HG03060 (cell line): ENCODE measurements at regions not wholly inside any gene's neighbourhood (a gene's known extent, or its start where the extent isn't known, plus 50 kb on each side); places are given as distances from the start of the nearest gene placed in this dataset.

Experiments
- ATAC-seq: cut with Tn5 transposase; IDR thresholded peaks from one replicate; pipeline ENCODE4 v1.9.1; 2021; ENCODE audit warnings: low read depth, moderate number of reproducible peaks; ENCODE audit not compliant: unreplicated experiment

GRCh38 chr11:79691445-79691844 is 250.6 kb upstream of the TENM4 start:
- no peak for ATAC-seq

- no peak for ATAC-seq
Measured at GRCh38 chr11:79686703-79687419, 246.0 kb upstream of the TENM4 start.

DNA sequence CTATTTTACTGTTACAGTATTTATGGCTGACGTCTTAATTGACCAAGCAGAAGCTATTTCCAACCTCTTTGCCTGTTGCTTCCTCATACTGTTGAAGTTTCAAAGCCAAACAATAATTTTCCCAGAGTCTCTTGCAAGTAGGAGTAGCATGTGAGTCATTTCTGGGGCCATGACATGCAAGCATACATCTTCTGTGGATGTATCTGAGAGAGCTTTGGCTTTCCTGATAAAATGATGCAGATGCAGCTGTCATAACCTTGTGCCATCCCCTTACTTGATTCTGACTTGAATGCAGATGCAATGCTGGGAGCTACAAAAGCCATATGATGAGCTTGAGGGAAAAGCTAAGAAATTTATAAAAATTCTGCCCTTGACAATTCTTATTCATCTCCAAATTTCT is 243.1 kb upstream of the TENM4 start:
- no peak for ATAC-seq

DNA sequence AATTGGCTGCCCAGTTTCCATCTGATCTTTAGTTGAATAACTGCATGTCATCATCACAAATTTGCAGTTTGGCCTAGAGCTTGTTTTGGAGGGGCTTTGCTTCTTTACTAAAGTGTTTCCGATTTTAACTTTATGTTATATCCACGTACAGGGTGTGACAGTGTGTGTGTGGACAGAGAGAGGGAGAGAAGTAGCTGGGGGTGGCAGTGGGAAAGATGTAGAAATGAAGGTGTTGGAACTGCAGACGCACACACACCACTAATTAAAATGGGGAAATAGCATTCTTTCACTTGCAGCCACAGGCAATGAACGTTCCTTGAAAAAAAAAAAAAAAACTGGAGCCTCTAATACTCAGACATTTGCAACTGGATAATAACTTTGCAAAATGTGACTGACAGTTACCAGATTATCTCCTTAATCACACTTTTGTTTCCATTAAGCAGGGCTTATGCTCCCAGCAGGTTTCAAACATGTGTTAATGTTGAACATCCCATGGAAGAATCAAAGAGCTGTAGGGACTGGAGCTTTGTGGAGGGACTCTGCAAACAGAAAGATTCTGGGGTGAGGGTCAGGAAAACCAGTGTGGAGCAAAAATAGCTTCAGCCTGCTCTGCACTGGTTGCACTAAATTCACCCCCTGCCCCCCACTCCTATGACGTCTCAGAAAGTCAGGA is 238.1 kb upstream of the TENM4 start:
- no peak for ATAC-seq

DNA sequence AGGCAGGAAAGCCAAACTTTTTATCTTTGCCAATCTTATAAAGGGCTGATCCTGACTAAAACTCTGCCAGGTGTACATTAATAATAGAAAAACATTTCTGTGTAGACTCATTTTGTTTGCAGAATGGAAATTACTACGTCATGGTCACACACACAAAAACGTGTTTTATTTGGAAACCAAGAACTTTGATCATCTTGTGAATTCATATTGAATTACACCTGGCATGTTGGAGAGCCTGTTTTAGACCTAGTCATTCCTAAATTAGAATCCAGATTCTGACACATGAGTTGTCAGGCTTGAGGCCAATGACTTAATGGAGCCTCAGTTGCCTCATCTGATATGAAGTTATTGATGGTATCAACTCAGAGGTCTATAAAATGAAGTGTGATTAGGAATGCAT is 235.6 kb upstream of the TENM4 start:
- ATAC-seq = no peak

GRCh38 chr11:79675081-79675480 is 234.3 kb upstream of the TENM4 start:
- no peak for ATAC-seq

DNA sequence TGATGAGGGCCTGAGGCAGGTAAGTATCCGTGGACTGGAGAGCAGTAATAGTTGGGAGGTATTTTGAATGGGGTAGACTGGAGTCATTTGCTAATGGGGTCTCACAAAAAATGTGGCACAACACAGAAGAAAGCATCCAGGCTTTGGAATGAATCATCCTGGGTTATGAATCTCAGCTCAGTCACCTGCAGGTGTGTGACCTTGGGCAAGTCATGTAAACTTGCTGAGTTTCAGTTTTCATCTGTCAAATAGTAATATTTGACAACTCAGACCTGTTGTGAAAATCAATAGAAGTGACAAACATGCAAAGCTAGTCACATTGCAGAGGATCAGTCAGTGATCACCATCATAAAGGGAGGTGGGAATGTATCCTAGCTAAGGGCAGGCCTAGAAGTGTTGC is 232.0 kb upstream of the TENM4 start:
- ATAC-seq = no peak

GRCh38 chr11:79671401-79671800 is 230.6 kb upstream of the TENM4 start:
- no peak for ATAC-seq

DNA sequence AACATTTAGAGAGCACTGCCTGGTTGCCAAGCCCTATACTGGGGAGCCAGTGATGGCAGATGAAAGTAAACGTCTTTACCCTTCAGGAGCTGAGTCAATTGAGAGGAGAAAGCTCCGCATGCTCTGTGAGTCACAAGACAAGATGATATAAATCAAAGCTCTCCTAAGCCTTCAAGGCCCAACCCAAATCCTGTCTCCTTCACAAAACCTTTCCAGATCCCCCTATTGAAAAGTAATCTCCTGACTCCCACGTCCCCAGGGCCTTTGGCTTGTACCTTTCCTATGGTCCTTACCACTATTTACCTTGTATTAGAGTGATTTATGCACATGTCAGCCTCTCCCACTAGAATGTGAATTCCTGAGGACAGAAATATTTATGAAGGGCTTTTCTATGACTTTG is 230.1 kb upstream of the TENM4 start:
- no peak for ATAC-seq

- no peak for ATAC-seq
Measured at GRCh38 chr11:79668575-79668974, 227.7 kb upstream of the TENM4 start.

- ATAC-seq = no peak
Measured at GRCh38 chr11:79667380-79667779, 226.6 kb upstream of the TENM4 start.

DNA sequence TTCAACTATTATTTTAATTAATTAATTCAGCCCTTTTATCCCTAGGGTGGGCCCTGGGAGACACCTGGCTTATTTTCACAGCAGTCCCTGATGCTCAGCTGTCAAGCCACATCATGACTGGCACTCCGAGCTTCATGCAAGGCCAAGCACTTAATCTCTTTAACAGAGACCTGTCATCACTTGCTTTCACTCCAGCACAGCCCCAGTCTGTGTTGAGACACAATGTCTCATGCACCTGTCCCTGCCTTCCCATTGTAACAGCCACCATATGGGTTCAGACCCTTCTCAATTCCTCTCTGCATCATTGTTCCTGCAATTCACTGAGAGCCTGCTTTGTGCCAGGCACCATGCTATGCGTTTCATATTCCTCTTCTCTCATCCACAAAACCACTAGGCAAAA is 222.2 kb upstream of the TENM4 start:
- no peak for ATAC-seq

DNA sequence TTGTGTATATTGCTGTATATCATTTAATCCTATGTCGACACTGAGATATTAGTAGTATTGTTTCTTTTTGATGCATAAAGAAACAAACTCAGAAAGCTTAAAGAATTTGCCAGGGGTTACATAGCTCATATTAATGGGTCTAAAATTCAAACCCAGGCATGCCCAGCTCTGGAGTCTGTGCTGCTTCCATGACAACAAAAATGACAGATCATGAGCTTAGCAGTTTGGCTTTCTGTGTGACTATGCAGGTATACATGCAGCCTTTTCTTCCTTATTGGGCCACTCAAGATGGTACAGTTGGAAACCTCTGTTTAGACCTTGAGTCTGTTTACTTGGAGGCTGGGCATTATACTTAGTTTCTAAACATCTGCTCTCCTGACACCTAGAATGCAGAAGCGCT is 220.5 kb upstream of the TENM4 start:
- no peak for ATAC-seq

- ATAC-seq = no peak
Measured at GRCh38 chr11:79648766-79649520, 208.1 kb upstream of the TENM4 start.

DNA sequence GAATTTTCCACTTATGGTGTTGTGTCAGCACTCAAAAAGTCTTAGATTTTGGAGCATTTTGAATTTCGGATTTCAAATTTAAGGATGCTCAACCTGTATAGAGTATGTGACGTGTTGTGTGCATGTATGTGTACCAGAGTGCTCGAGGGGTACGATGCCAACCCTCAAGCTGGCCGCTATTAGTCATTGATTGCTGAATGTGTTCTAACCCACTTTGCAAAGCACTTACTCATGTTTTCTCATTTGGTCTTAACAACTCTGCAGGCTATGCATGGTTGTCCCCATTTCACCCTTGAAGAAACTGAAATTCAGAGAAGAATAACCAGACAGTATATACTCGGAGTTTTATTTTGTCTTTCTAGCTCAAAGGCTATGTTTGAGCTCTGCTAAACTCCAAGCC is 196.4 kb upstream of the TENM4 start:
- no peak for ATAC-seq

DNA sequence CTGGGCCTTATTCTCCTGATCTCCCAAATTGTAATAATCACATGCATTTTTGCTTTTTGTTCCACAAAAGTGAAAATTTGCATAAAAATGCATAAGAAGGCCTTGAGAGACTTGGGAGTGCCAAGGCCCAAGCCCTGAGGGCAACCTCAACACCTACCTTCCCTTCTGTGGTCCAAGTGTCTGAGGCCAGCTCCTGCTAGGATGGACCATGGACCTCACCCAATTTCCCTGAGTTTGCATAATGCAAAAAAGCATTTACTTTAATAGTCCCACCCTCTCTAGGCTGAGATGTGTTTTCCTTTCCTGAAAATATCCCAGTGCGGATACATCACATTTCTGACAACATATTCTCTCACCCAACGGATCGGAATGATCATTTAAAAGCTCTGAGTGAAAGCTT is 194.1 kb upstream of the TENM4 start:
- ATAC-seq = no peak

GRCh38 chr11:79627281-79627680 is 186.5 kb upstream of the TENM4 start:
- no peak for ATAC-seq

- ATAC-seq = no peak
Measured at GRCh38 chr11:79626135-79627075, 185.6 kb upstream of the TENM4 start.

GRCh38 chr11:79623375-79623774 is 182.5 kb upstream of the TENM4 start:
- no peak for ATAC-seq

- no peak for ATAC-seq
Measured at GRCh38 chr11:79617561-79617960, 176.7 kb upstream of the TENM4 start.
